Sigmoid colon (tissue), 4 donors: ENCODE measurements at regions not wholly inside any gene's neighbourhood (a gene's known extent, or its start where the extent isn't known, plus 50 kb on each side); places are given as distances from the start of the nearest gene placed in this dataset.

Source experiments
- EP300 ChIP-seq, 4 donors: sonication (generic); formaldehyde crosslinking; IDR thresholded peaks; one replicate each; pipeline ENCODE4 v1.6.1; 2017; ENCODE audit warnings: antibody characterized with exemption in 4 of 4
- POLR2A ChIP-seq, 2 donors: fragments of 450-650 bp; IDR thresholded peaks; one replicate each; pipeline ENCODE4 v1.6.1; 2016; ENCODE audit warnings: antibody characterized with exemption in 2 of 2, mild to moderate bottlenecking in 2 of 2, moderate library complexity in 2 of 2
- TF ChIP-seq, protein P1 (sequence below), 4 experiments: fragments of 450-650 bp in 3 of 4; fragments of 200-600 bp in 1 of 4; IDR thresholded peaks; one replicate each; pipeline ENCODE4 v1.5.1; 2016 to 2019; ENCODE audit warnings: antibody characterized with exemption in 4 of 4, mild to moderate bottlenecking in 3 of 4, moderate library complexity in 2 of 4

DNA sequence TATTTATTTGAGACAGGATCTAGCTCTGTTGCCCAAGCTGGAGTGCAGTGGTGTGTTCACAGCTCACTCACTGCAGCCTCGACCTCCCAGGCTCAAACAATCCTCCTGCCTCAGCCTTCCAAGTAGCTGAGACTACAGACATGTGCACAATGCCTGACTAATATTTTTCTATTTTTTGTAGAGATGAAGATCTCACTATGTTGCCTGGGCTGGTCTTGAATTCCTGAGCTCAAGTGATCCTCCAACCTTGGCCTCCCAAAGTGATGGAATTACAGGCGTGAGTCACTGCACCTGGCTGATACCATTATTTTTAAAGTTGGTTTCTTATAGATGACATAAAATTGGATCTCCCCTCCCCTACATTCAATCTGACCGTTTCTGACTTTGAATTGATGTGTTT, 139.5 kb upstream of the RGMA start:
- TF ChIP-seq EP300 (IDR thresholded peaks at IDR 0.05) = no peak
- TF ChIP-seq, protein P1, sequence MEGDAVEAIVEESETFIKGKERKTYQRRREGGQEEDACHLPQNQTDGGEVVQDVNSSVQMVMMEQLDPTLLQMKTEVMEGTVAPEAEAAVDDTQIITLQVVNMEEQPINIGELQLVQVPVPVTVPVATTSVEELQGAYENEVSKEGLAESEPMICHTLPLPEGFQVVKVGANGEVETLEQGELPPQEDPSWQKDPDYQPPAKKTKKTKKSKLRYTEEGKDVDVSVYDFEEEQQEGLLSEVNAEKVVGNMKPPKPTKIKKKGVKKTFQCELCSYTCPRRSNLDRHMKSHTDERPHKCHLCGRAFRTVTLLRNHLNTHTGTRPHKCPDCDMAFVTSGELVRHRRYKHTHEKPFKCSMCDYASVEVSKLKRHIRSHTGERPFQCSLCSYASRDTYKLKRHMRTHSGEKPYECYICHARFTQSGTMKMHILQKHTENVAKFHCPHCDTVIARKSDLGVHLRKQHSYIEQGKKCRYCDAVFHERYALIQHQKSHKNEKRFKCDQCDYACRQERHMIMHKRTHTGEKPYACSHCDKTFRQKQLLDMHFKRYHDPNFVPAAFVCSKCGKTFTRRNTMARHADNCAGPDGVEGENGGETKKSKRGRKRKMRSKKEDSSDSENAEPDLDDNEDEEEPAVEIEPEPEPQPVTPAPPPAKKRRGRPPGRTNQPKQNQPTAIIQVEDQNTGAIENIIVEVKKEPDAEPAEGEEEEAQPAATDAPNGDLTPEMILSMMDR (IDR thresholded peaks at IDR 0.05) = no peak
- no peak for TF ChIP-seq POLR2A (IDR thresholded peaks at IDR 0.05)
